ENCODE measurements at regions not wholly inside any gene's neighbourhood (a gene's known extent, or its start where the extent isn't known, plus 50 kb on each side); places are given as distances from the start of the nearest gene placed in this dataset.

DNA sequence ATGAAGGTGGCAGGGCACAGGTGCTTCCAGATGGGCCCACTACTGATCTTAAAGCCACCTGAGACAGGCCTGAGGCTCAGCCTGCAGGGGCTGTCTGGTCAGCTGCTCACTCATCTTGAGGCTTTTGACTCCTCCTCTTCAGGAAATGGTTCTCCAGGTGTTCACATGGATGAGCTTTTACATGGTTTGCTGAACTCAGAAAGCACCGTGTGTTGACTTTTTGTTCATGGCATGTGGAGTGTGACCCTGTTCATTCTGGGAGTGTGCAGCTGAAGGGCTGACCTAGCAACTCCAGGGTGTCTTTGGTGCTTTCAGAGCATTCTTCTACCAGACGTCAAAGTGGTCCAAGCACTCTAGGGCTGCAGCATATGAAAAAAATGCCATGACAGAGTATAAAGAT lies 111.1 kb downstream of the CCNG2 start:
- TF ChIP-seq, protein P1, sequence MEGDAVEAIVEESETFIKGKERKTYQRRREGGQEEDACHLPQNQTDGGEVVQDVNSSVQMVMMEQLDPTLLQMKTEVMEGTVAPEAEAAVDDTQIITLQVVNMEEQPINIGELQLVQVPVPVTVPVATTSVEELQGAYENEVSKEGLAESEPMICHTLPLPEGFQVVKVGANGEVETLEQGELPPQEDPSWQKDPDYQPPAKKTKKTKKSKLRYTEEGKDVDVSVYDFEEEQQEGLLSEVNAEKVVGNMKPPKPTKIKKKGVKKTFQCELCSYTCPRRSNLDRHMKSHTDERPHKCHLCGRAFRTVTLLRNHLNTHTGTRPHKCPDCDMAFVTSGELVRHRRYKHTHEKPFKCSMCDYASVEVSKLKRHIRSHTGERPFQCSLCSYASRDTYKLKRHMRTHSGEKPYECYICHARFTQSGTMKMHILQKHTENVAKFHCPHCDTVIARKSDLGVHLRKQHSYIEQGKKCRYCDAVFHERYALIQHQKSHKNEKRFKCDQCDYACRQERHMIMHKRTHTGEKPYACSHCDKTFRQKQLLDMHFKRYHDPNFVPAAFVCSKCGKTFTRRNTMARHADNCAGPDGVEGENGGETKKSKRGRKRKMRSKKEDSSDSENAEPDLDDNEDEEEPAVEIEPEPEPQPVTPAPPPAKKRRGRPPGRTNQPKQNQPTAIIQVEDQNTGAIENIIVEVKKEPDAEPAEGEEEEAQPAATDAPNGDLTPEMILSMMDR (IDR thresholded peaks at IDR 0.05; ENCODE audit: insufficient read depth, low read length): no peak
- TF ChIP-seq SPI1 (IDR thresholded peaks at IDR 0.05; ENCODE audit: borderline replicate concordance, low read depth): no peak
